Liver (tissue), 7 donors: ENCODE measurements at regions not wholly inside any gene's neighbourhood (a gene's known extent, or its start where the extent isn't known, plus 50 kb on each side); places are given as distances from the start of the nearest gene placed in this dataset.

ENCODE experiments used
- DNase-seq: peaks from one replicate; pipeline ENCODE4 v3.0.0-alpha.2; 2017; ENCODE audit warnings: low spot score
- H3K27ac ChIP-seq, 2 donors: one replicate each; pipeline ENCODE4 v1.7.0; 2013; ENCODE audit warnings: inconsistent platforms in 2 of 2, low read length in 2 of 2, control low read depth in 1 of 2, low read depth in 1 of 2, mild to moderate bottlenecking in 1 of 2
- H3K27me3 ChIP-seq, 4 donors: one replicate each; pipeline versions ENCODE4 v1.6.1 to v1.7.0; 2013; ENCODE audit warnings: low read length in 3 of 4, inconsistent platforms in 1 of 4, mild to moderate bottlenecking in 1 of 4, moderate library complexity in 1 of 4; ENCODE audit not compliant: control insufficient read depth in 4 of 4, insufficient read depth in 4 of 4
- H3K36me3 ChIP-seq, 4 donors: one replicate each; pipeline versions ENCODE4 v1.6.1 to v1.7.0; 2013; ENCODE audit warnings: low read length in 3 of 4, mild to moderate bottlenecking in 3 of 4, low read depth in 1 of 4, moderate library complexity in 1 of 4; ENCODE audit not compliant: control insufficient read depth in 4 of 4, insufficient read depth in 3 of 4
- H3K4me1 ChIP-seq, 4 donors: one replicate each; pipeline versions ENCODE4 v1.6.1 to v1.7.0; 2013; ENCODE audit warnings: low read length in 3 of 4, mild to moderate bottlenecking in 3 of 4, moderate library complexity in 1 of 4; ENCODE audit not compliant: control insufficient read depth in 4 of 4, insufficient read depth in 4 of 4
- H3K4me3 ChIP-seq, 3 donors: one replicate each; pipeline versions ENCODE4 v1.6.1 to v1.7.0; 2013; ENCODE audit warnings: low read length in 3 of 3, control low read depth in 1 of 3, low read depth in 1 of 3, mild to moderate bottlenecking in 1 of 3
- H3K9ac ChIP-seq, 2 donors: one replicate each; pipeline ENCODE4 v1.7.0; 2013; ENCODE audit warnings: low read length in 2 of 2, mild to moderate bottlenecking in 2 of 2, moderate library complexity in 2 of 2, control low read depth in 1 of 2, low read depth in 1 of 2
- H3K9me3 ChIP-seq, 4 donors: one replicate each; pipeline versions ENCODE4 v1.6.1 to v1.7.0; 2013; ENCODE audit warnings: low read length in 3 of 4; ENCODE audit not compliant: control insufficient read depth in 4 of 4
- ATF3 ChIP-seq: IDR thresholded peaks from 2 replicates; pipeline ENCODE4 v1.6.1; 2016; ENCODE audit warnings: antibody characterized with exemption
- EGR1 ChIP-seq, 2 donors: IDR thresholded peaks; 2 replicates each; pipeline ENCODE4 v1.6.1; 2016 to 2018; ENCODE audit warnings: antibody characterized with exemption in 2 of 2, low read depth in 2 of 2
- FOXA1 ChIP-seq: IDR thresholded peaks from 2 replicates; pipeline ENCODE4 v1.6.1; 2016; ENCODE audit warnings: antibody characterized with exemption
- FOXA2 ChIP-seq: IDR thresholded peaks from 2 replicates; pipeline ENCODE4 v1.6.1; 2016; ENCODE audit warnings: antibody characterized with exemption
- GABPA ChIP-seq, 2 donors: IDR thresholded peaks in 1 of 2; conservative IDR thresholded peaks in 1 of 2; 2 replicates each; pipeline ENCODE4 v1.6.1; 2016; ENCODE audit warnings: antibody characterized with exemption in 2 of 2, mild to moderate bottlenecking in 1 of 2, moderate library complexity in 1 of 2
- HNF4A ChIP-seq, 2 donors: conservative IDR thresholded peaks; 2 replicates each; pipeline ENCODE4 v1.6.1; 2016; ENCODE audit warnings: antibody characterized with exemption in 2 of 2, mild to moderate bottlenecking in 2 of 2
- HNF4G ChIP-seq: IDR thresholded peaks from 2 replicates; pipeline ENCODE4 v1.6.1; 2016; ENCODE audit warnings: antibody characterized with exemption
- JUND ChIP-seq, 2 donors: IDR thresholded peaks; 2 replicates each; pipeline ENCODE4 v1.6.1; 2016; ENCODE audit warnings: antibody characterized with exemption in 2 of 2
- MAX ChIP-seq: IDR thresholded peaks from 2 replicates; pipeline ENCODE4 v1.6.1; 2016; ENCODE audit warnings: antibody characterized with exemption
- NR2F2 ChIP-seq: IDR thresholded peaks from 2 replicates; pipeline ENCODE4 v1.6.1; 2016; ENCODE audit warnings: antibody characterized with exemption
- RAD21 ChIP-seq, 2 donors: IDR thresholded peaks; 2 replicates each; pipeline ENCODE4 v1.6.1; 2016; ENCODE audit warnings: antibody characterized with exemption in 2 of 2, mild to moderate bottlenecking in 2 of 2
- REST ChIP-seq: IDR thresholded peaks from 2 replicates; pipeline ENCODE4 v1.6.1; 2016; ENCODE audit warnings: antibody characterized with exemption, mild to moderate bottlenecking
- RXRA ChIP-seq, 2 donors: IDR thresholded peaks; 2 replicates each; pipeline ENCODE4 v1.6.1; 2017 to 2018; ENCODE audit warnings: antibody characterized with exemption in 2 of 2, mild to moderate bottlenecking in 1 of 2
- SP1 ChIP-seq: IDR thresholded peaks from 2 replicates; pipeline ENCODE4 v1.6.1; 2018; ENCODE audit warnings: antibody characterized with exemption, mild to moderate bottlenecking
- TAF1 ChIP-seq: conservative IDR thresholded peaks from 2 replicates; pipeline ENCODE4 v1.6.1; 2016; ENCODE audit warnings: antibody characterized with exemption, mild to moderate bottlenecking
- YY1 ChIP-seq: IDR thresholded peaks from 2 replicates; pipeline ENCODE4 v1.6.1; 2016; ENCODE audit warnings: antibody characterized with exemption, mild to moderate bottlenecking
- ZBTB33 ChIP-seq: IDR thresholded peaks from 2 replicates; pipeline ENCODE4 v1.6.1; 2016; ENCODE audit warnings: antibody characterized with exemption
- WGBS: extraction: QIAGEN DNeasy Blood & Tissue Kit; methylation state at CpG from one replicate; pipeline ENCODE4 v1.1.7; 2013; 5-methylcytosine and 5-hydroxymethylcytosine counted together
- donor health status: healthy.
- donor health status: healthy.
- donor health status: healthy.
- donor health status: healthy.

GRCh38 chr3:147267434-147267833 is 138.9 kb downstream of the ZIC4 start:
- DNase-seq: no peak
- H3K27me3 ChIP-seq: peaks cover 0 to 3% (median 0%) of the 10 kb centered on the region in 4 donors
- no peak overlapping the region for H3K4me3 ChIP-seq
- H3K9ac ChIP-seq: no peak overlapping the region
- H3K27ac ChIP-seq: no peak overlapping the region
- TF ChIP-seq TAF1: no peak
- TF ChIP-seq FOXA1: no peak
- TF ChIP-seq GABPA (IDR thresholded peaks at IDR 0.05 in 1 of 2, conservative IDR thresholded peaks at IDR 0.05 in 1 of 2): no peak
- TF ChIP-seq MAX: no peak
- no peak for TF ChIP-seq HNF4A (conservative IDR thresholded peaks at IDR 0.05)
- TF ChIP-seq NR2F2: no peak
- no peak for TF ChIP-seq YY1
- TF ChIP-seq HNF4G: no peak
- no peak for TF ChIP-seq JUND (IDR thresholded peaks at IDR 0.05)
- no peak for TF ChIP-seq SP1
- no peak for TF ChIP-seq FOXA2
- no peaks in the 10 kb centered on the region for H3K4me1 ChIP-seq
- WGBS: 66% methylated on average over 3 of the region's 3 CpGs
- H3K9me3 ChIP-seq: peaks cover 0 to 2% (median 0%) of the 10 kb centered on the region in 4 donors
- no peaks in the 10 kb centered on the region for H3K36me3 ChIP-seq

GRCh38 chr3:147257944-147258343 is 148.4 kb downstream of the ZIC4 start:
- no peaks in the 10 kb centered on the region for H3K9me3 ChIP-seq
- no peak overlapping the region for H3K4me3 ChIP-seq
- WGBS: 83% methylated on average over 2 of the region's 2 CpGs
- no peaks in the 10 kb centered on the region for H3K27me3 ChIP-seq
- no peak overlapping the region for H3K27ac ChIP-seq
- no peak overlapping the region for H3K9ac ChIP-seq
- H3K4me1 ChIP-seq: no peaks in the 10 kb centered on the region
- DNase-seq: no peak
- no peak for TF ChIP-seq GABPA (IDR thresholded peaks at IDR 0.05 in 1 of 2, conservative IDR thresholded peaks at IDR 0.05 in 1 of 2)
- no peak for TF ChIP-seq JUND (IDR thresholded peaks at IDR 0.05)
- no peak for TF ChIP-seq SP1
- H3K36me3 ChIP-seq: no peaks in the 10 kb centered on the region

- H3K4me3 ChIP-seq: no peak overlapping the region
- H3K9me3 ChIP-seq: no peaks in the 10 kb centered on the region
- 60% methylated on average over 2 of the region's 2 CpGs for WGBS
- no peak overlapping the region for H3K9ac ChIP-seq
- no peak for TF ChIP-seq RAD21 (IDR thresholded peaks at IDR 0.05)
- H3K27ac ChIP-seq: no peak overlapping the region
- H3K36me3 ChIP-seq: no peaks in the 10 kb centered on the region
- DNase-seq: no peak
- no peaks in the 10 kb centered on the region for H3K4me1 ChIP-seq
- H3K27me3 ChIP-seq: no peaks in the 10 kb centered on the region
Measured at GRCh38 chr3:147256739-147257138, 149.6 kb downstream of the ZIC4 start.

- Histone ChIP-seq H3K27ac (no peak overlapping the region), H3K9me3 (no peaks in the 10 kb centered on the region), H3K36me3 (no peaks in the 10 kb centered on the region), H3K27me3 (no peaks in the 10 kb centered on the region), H3K9ac (no peak overlapping the region), H3K4me3 (no peak overlapping the region), H3K4me1 (no peaks in the 10 kb centered on the region)
- DNase-seq: no peak
- 65% methylated on average over 4 of the region's 4 CpGs for WGBS
- TF ChIP-seq RAD21 (IDR thresholded peaks at IDR 0.05): no peak
- TF ChIP-seq ATF3: no peak
- TF ChIP-seq FOXA1: no peak
- no peak for TF ChIP-seq FOXA2
- TF ChIP-seq RXRA (IDR thresholded peaks at IDR 0.05): no peak
- TF ChIP-seq ZBTB33: no peak
- TF ChIP-seq SP1: no peak
- no peak for TF ChIP-seq HNF4A (conservative IDR thresholded peaks at IDR 0.05)
- TF ChIP-seq GABPA (IDR thresholded peaks at IDR 0.05 in 1 of 2, conservative IDR thresholded peaks at IDR 0.05 in 1 of 2): no peak
- no peak for TF ChIP-seq NR2F2
- TF ChIP-seq HNF4G: no peak
- TF ChIP-seq REST: no peak
- no peak for TF ChIP-seq JUND (IDR thresholded peaks at IDR 0.05)
- TF ChIP-seq YY1: no peak
- no peak for TF ChIP-seq EGR1 (IDR thresholded peaks at IDR 0.05; ENCODE audit: low read depth in 2 of 2)
Measured at GRCh38 chr3:147246906-147247305, 159.4 kb downstream of the ZIC4 start.
